Activated CD8-positive, alpha-beta T cell treated with anti-CD3 and anti-CD28 coated beads for 36 hours (primary cell): ENCODE measurements at regions not wholly inside any gene's neighbourhood (a gene's known extent, or its start where the extent isn't known, plus 50 kb on each side); places are given as distances from the start of the nearest gene placed in this dataset.

Source experiments
- ATAC-seq: fragments of 200-7000 bp; cut with Tn5 transposase; one replicate; pipeline ENCODE4 v1.10.0; 2021; ENCODE audit warnings: mild to moderate bottlenecking, moderate library complexity
- CTCF ChIA-PET: fragments of 350-600 bp; sonication (Branson Sonifier 250); formaldehyde crosslinking; loops from one replicate; lab custom pipeline; 2021; ENCODE audit warnings: antibody characterized with exemption; lab: Charles Lee
- POLR2A ChIA-PET: fragments of 350-600 bp; sonication (Branson Sonifier 250); formaldehyde crosslinking; loops from one replicate; lab custom pipeline; 2021; ENCODE audit warnings: antibody characterized with exemption; lab: Charles Lee
- DNase-seq: peaks from one replicate; pipeline ENCODE4 v3.0.0-alpha.2; 2020
- H3K27ac Mint-ChIP-seq: one replicate; pipeline ENCODE4 v1.8.0; 2021; ENCODE audit warnings: mild to moderate bottlenecking, mixed read lengths
- H3K27me3 Mint-ChIP-seq: one replicate; pipeline ENCODE4 v1.8.0; 2021; ENCODE audit warnings: mixed read lengths
- H3K36me3 Mint-ChIP-seq: one replicate; pipeline ENCODE4 v1.8.0; 2021; ENCODE audit warnings: low read depth, mixed read lengths
- H3K4me1 Mint-ChIP-seq: one replicate; pipeline ENCODE4 v1.8.0; 2021; ENCODE audit warnings: low read depth, mixed read lengths
- H3K4me3 Mint-ChIP-seq: one replicate; pipeline ENCODE4 v1.8.0; 2021; ENCODE audit warnings: mild to moderate bottlenecking, moderate library complexity, mixed read lengths
- H3K9me3 Mint-ChIP-seq: one replicate; pipeline ENCODE4 v1.8.0; 2021; ENCODE audit warnings: mixed read lengths
- CTCF ChIP-seq: fragments of 200-600 bp; IDR thresholded peaks from one replicate; pipeline ENCODE4 v1.8.0; 2022; ENCODE audit warnings: antibody characterized with exemption, mild to moderate bottlenecking
- intact Hi-C: fragments of 100-400 bp; cut with micrococcal nuclease; formaldehyde crosslinking; loops from one replicate; pipeline ENCODE4 v1.10.0; 2022

DNA sequence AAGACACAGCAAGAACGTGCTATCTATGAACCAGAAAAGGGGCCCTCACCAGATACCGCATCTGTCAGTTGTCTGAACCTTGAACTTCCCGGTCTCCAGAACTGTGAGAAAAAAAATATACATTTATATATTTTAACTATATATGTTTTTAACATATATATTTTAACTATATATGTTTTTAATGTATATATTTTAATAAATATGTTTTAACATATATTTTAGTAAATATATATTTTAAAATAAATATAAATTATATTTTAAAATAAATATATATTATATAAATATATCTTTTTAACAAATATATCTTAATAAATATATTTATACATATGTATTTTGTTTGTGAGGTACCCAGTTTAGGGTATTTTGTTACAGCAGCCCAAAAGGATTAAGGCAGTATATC is 958.2 kb upstream of the AUTS2 start:
- Mint-ChIP-seq H3K27ac (no peak overlapping the region), H3K4me1 (no peaks in the 10 kb centered on the region), H3K36me3 (no peaks in the 10 kb centered on the region), H3K27me3 (no peaks in the 10 kb centered on the region), H3K4me3 (no peak overlapping the region), H3K9me3 (peaks cover 3% of the 10 kb centered on the region)
- DNase-seq = no peak
- ChIA-PET POLR2A (no interaction called here), CTCF (no interaction called here)
- no peak for ATAC-seq
- TF ChIP-seq CTCF = no peak
- intact Hi-C loops = no loop called here

- Mint-ChIP-seq H3K36me3 (no peaks in the 10 kb centered on the region), H3K27me3 (no peaks in the 10 kb centered on the region), H3K4me1 (no peaks in the 10 kb centered on the region), H3K9me3 (peaks cover 6% of the 10 kb centered on the region), H3K27ac (no peak overlapping the region), H3K4me3 (no peak overlapping the region)
- TF ChIP-seq CTCF = no peak
- POLR2A ChIA-PET = no interaction called here
- ATAC-seq = no peak
- intact Hi-C loops = no loop called here
- CTCF ChIA-PET = no interaction called here
- DNase-seq = no peak
These were observed 955.5 kb upstream of the AUTS2 start for GRCh38 chr7:68642727-68643126.

DNA sequence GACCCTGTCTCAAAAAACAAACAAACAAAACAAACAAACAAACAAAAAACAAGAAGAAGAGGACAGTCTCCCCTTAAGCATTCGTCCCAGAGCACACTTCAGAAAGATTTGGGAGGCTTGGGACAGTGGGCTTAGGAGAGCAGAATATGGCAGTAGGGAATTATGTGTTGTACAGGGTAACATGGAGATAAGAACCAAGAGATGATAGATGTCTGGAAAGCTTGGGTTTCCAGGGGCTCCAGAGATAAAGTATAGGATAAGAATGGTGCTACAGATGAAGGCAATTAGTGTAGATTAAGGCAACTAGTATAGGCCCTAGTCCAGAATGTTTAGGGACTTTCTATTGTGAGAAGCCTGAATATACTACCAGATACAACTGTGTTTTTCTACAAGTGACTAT is 934.9 kb upstream of the AUTS2 start:
- Mint-ChIP-seq H3K4me3 (no peak overlapping the region), H3K27ac (no peak overlapping the region), H3K36me3 (no peaks in the 10 kb centered on the region), H3K27me3 (no peaks in the 10 kb centered on the region), H3K4me1 (no peaks in the 10 kb centered on the region), H3K9me3 (peaks cover 13% of the 10 kb centered on the region)
- POLR2A ChIA-PET = no interaction called here
- intact Hi-C loops = no loop called here
- CTCF ChIA-PET = no interaction called here
- DNase-seq = no peak
- ATAC-seq = no peak
- TF ChIP-seq CTCF = no peak

GRCh38 chr7:68671046-68671445 is 927.2 kb upstream of the AUTS2 start:
- DNase-seq (no peak), ATAC-seq (no peak)
- no peaks in the 10 kb centered on the region for H3K4me1 Mint-ChIP-seq
- intact Hi-C loops = no loop called here
- ChIA-PET POLR2A (no interaction called here), CTCF (no interaction called here)
- H3K27ac Mint-ChIP-seq = no peak overlapping the region
- H3K9me3 Mint-ChIP-seq = peaks cover 1% of the 10 kb centered on the region
- no peak overlapping the region for H3K4me3 Mint-ChIP-seq
- H3K36me3 Mint-ChIP-seq = peaks cover 1% of the 10 kb centered on the region
- no peaks in the 10 kb centered on the region for H3K27me3 Mint-ChIP-seq
- no peak for TF ChIP-seq CTCF

- H3K4me3 Mint-ChIP-seq = no peak overlapping the region
- CTCF ChIA-PET = no interaction called here
- peaks cover 1% of the 10 kb centered on the region for H3K36me3 Mint-ChIP-seq
- no peak for ATAC-seq
- intact Hi-C loops = no loop called here
- no peak for DNase-seq
- H3K27me3 Mint-ChIP-seq = no peaks in the 10 kb centered on the region
- no peak overlapping the region for H3K27ac Mint-ChIP-seq
- peaks cover 4% of the 10 kb centered on the region for H3K9me3 Mint-ChIP-seq
- H3K4me1 Mint-ChIP-seq = no peaks in the 10 kb centered on the region
- no peak for TF ChIP-seq CTCF
- POLR2A ChIA-PET = no interaction called here
These were observed 926.6 kb upstream of the AUTS2 start for GRCh38 chr7:68671671-68672070.
